HG03439 (cell line): ENCODE measurements at regions not wholly inside any gene's neighbourhood (a gene's known extent, or its start where the extent isn't known, plus 50 kb on each side); places are given as distances from the start of the nearest gene placed in this dataset.

ENCODE experiments used
- ATAC-seq: cut with Tn5 transposase; IDR thresholded peaks from one replicate; pipeline ENCODE4 v1.9.1; 2021; ENCODE audit warnings: mild to moderate bottlenecking, moderate library complexity; ENCODE audit not compliant: unreplicated experiment

- no peak for ATAC-seq
These were observed 101.4 kb upstream of the GLI3 start for GRCh38 chr7:42338231-42338915.

GRCh38 chr7:42337225-42337905 is 100.4 kb upstream of the GLI3 start:
- ATAC-seq = no peak

GRCh38 chr7:42332605-42333222 is 95.7 kb upstream of the GLI3 start:
- ATAC-seq = no peak

GRCh38 chr7:42319631-42320030 is 82.6 kb upstream of the GLI3 start:
- no peak for ATAC-seq

- ATAC-seq = no peak
These were observed 78.6 kb upstream of the GLI3 start for GRCh38 chr7:42315631-42316030.

GRCh38 chr7:42315103-42315502 is 78.1 kb upstream of the GLI3 start:
- ATAC-seq = no peak

- no peak for ATAC-seq
These were observed 77.7 kb upstream of the GLI3 start for GRCh38 chr7:42314696-42315095.

- ATAC-seq = no peak
These were observed 74.2 kb upstream of the GLI3 start for GRCh38 chr7:42311195-42311594.

GRCh38 chr7:42292991-42293521 is 56.0 kb upstream of the GLI3 start:
- ATAC-seq = no peak

GRCh38 chr7:42289473-42289872 is 52.5 kb upstream of the GLI3 start:
- no peak for ATAC-seq
